Activated CD4-positive, alpha-beta T cell treated with anti-CD3 and anti-CD28 coated beads for 48 hours (primary cell): ENCODE measurements at regions not wholly inside any gene's neighbourhood (a gene's known extent, or its start where the extent isn't known, plus 50 kb on each side); places are given as distances from the start of the nearest gene placed in this dataset.

ENCODE experiments used
- DNase-seq: peaks from one replicate; pipeline ENCODE4 v3.0.0-alpha.2; 2020

GRCh38 chr12:88802096-88802706, 221.9 kb upstream of the KITLG start:
- DNase-seq, result no peak

GRCh38 chr12:88801227-88802095, 221.2 kb upstream of the KITLG start:
- no peak for DNase-seq

GRCh38 chr12:88793096-88793495, 212.8 kb upstream of the KITLG start:
- DNase-seq, result no peak

- no peak for DNase-seq
Measured at GRCh38 chr12:88790231-88790630, 210.0 kb upstream of the KITLG start.

GRCh38 chr12:88784166-88784565, 203.9 kb upstream of the KITLG start:
- DNase-seq, result no peak

DNA sequence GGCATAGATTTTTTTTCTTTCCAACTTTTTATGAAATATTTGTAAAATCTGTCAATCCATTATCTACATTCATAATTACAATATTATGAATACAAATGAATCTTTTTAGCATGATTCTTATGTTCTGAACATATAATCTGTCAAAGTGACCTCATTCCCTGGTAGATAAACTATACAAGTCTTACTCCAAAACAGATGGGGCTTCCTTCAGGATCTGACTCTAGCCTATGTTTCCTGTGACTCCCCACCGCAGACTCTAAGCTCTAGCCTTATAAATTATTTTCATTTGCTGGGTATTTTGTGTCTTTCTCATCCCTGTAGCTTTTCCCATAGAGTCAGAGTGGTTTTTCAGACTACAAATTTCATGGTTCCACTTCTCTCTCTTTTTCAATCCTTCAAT, 202.1 kb upstream of the KITLG start:
- no peak for DNase-seq

DNA sequence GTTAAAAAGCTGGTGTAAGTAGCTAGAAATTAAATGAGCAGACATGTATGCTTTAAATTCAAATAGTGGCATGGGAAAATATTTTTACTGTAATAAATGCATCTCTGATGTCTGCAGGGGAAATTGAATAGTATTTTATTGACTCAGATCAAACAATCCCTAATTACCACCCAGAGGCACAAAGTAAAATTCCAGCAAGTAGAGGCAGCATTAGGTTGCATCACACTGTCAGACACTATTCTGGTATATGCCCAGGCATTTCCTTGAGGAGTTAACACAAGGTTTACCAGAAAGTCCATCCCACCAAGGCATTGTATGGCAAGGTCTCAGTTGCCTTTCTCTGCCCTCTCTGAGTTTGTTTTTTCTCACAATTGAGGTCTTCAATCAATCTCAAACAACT, 201.6 kb upstream of the KITLG start:
- DNase-seq, result no peak

DNA sequence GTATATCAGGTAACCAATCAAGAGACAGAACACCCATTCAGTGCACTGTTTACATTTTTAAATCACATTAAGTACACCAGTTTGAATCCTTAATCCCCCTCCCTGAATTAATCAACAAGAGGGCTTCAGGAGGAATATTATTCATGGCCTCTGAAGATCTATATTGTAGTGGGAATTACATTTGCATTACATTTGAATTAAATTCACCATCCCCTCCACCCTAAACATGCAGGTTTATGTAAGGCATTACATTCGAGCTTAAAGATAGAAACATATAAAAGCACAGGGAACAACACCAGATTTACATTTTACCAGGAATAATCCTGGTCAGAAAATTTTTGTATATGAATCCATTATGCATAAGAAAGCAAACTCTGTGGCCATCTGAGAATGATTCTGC, 197.8 kb upstream of the KITLG start:
- DNase-seq, result no peak

DNA sequence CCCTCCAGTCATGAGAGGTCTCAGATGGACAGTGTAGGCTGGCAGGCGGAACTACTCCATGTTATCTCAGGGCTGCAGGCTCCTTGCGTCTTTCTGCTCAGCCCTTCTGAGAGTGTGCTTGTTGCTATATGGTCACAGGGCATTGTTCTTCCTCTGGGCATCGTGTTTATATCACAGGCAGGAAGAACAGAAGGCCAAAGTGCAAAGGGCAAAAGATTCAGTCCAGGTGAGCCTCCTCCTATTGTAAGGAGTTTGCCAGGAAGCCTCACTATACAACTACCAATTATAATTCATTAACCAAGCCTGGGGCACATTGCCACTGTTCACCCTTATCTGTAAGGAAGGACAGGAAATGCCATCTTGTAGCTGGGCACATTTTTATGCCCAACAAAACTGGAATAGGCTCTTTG, 195.5 kb upstream of the KITLG start:
- no peak for DNase-seq

GRCh38 chr12:88767699-88768098, 187.4 kb upstream of the KITLG start:
- DNase-seq, result no peak

GRCh38 chr12:88764781-88765480, 184.7 kb upstream of the KITLG start:
- DNase-seq, result no peak

GRCh38 chr12:88763536-88764100, 183.3 kb upstream of the KITLG start:
- no peak for DNase-seq

DNA sequence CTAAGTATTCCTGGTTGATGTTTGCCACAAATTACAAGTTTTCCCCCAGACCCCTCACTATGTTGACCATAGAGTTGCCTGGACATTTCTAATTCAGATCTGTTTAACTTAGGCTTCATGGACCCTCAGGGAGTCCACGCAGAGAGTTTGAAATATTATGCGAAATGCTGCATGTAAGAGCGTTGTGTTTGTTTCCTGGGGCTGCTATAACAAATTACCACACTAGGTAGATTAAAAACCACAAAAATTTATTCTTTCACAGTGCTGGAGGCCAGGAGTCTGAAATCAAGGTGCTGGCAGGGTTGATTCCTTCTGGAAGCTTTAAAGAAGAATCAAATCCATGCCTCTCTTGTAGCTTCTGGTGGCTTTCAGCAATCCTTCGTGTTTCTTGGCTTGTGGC, 177.9 kb upstream of the KITLG start:
- no peak for DNase-seq

GRCh38 chr12:88756917-88757316, 176.6 kb upstream of the KITLG start:
- DNase-seq, result no peak

DNA sequence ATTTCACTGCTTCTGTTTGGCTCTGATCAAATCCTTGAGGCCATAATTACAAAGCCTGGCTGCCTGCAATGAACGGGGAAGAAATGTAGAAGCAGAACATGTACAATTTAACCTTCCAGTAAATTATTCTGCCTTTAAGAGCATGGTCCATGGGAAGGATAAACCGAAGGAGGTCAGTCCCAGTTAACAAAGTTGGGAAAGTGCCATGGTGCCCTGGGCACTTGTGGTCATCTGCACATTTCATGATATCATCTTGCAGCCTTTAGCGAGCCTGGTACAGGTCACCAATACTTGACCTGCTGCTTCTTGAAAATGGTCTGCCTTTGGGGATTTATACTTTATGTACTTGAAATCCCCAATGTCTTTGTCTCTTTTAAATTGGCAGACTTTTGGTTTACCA, 175.9 kb upstream of the KITLG start:
- DNase-seq, result no peak

- DNase-seq, result no peak
Measured at GRCh38 chr12:88753707-88754106, 173.4 kb upstream of the KITLG start.

GRCh38 chr12:88753066-88753465, 172.8 kb upstream of the KITLG start:
- no peak for DNase-seq

- no peak for DNase-seq
Measured at GRCh38 chr12:88752183-88752582, 171.9 kb upstream of the KITLG start.

- no peak for DNase-seq
Measured at GRCh38 chr12:88750867-88751543, 170.7 kb upstream of the KITLG start.

GRCh38 chr12:88746386-88746785, 166.1 kb upstream of the KITLG start:
- DNase-seq, result no peak

- DNase-seq, result no peak
Measured at GRCh38 chr12:88743946-88744685, 163.8 kb upstream of the KITLG start.

- DNase-seq, result no peak
Measured at GRCh38 chr12:88737838-88738472, 157.7 kb upstream of the KITLG start.
